Activated CD4-positive, alpha-beta memory T cell treated with anti-CD3 and anti-CD28 coated beads for 36 hours (primary cell): ENCODE measurements at regions not wholly inside any gene's neighbourhood (a gene's known extent, or its start where the extent isn't known, plus 50 kb on each side); places are given as distances from the start of the nearest gene placed in this dataset.

Experiments
- CTCF ChIA-PET: fragments of 350-600 bp; sonication (Branson Sonifier 250); formaldehyde crosslinking; loops from one replicate; lab custom pipeline; 2021; ENCODE audit warnings: antibody characterized with exemption, inconsistent platforms; lab: Charles Lee
- POLR2A ChIA-PET: fragments of 350-600 bp; sonication (Branson Sonifier 250); formaldehyde crosslinking; loops from one replicate; lab custom pipeline; 2021; ENCODE audit warnings: antibody characterized with exemption; lab: Charles Lee
- DNase-seq: peaks from one replicate; pipeline ENCODE4 v3.0.0-alpha.2; 2020
- H3K27ac Mint-ChIP-seq: one replicate; pipeline ENCODE4 v1.8.0; 2021; ENCODE audit warnings: mixed read lengths
- H3K27me3 Mint-ChIP-seq: one replicate; pipeline ENCODE4 v1.8.0; 2021; ENCODE audit warnings: mixed read lengths
- H3K36me3 Mint-ChIP-seq: one replicate; pipeline ENCODE4 v1.8.0; 2021; ENCODE audit warnings: mixed read lengths
- H3K4me1 Mint-ChIP-seq: one replicate; pipeline ENCODE4 v1.8.0; 2021; ENCODE audit warnings: low read depth, mixed read lengths
- H3K4me3 Mint-ChIP-seq: one replicate; pipeline ENCODE4 v1.8.0; 2021; ENCODE audit warnings: mild to moderate bottlenecking, mixed read lengths
- H3K9me3 Mint-ChIP-seq: one replicate; pipeline ENCODE4 v1.8.0; 2021; ENCODE audit warnings: mixed read lengths
- intact Hi-C: fragments of 100-400 bp; cut with micrococcal nuclease; formaldehyde crosslinking; loops from one replicate; pipeline ENCODE4 v1.15.1; 2023

DNA sequence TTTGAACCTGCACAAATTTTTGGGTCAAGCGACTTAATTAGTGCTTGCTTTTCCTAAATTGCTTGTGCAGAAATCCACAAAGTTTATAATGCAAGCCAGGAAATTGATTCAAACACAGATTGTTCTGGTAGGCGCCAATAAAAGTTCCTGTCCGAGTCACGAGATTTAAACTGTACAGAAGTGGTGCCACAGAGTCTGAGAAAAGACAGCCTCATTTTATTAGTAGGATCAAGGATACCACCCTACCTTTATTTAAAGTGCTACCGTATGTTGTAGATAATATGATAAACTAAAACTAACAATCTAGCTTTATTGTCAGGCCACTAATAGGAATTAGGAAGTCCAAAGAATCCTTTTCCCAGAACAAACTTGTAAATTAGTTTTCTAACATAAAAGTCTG, 696.7 kb downstream of the TNS3 start:
- intact Hi-C loops, result no loop called here
- Mint-ChIP-seq H3K36me3 (no peaks in the 10 kb centered on the region), H3K4me3 (no peak overlapping the region), H3K27ac (no peak overlapping the region), H3K4me1 (no peaks in the 10 kb centered on the region), H3K9me3 (peaks cover 13% of the 10 kb centered on the region), H3K27me3 (no peaks in the 10 kb centered on the region)
- POLR2A ChIA-PET, result no interaction called here
- CTCF ChIA-PET, result no interaction called here
- DNase-seq, result no peak

DNA sequence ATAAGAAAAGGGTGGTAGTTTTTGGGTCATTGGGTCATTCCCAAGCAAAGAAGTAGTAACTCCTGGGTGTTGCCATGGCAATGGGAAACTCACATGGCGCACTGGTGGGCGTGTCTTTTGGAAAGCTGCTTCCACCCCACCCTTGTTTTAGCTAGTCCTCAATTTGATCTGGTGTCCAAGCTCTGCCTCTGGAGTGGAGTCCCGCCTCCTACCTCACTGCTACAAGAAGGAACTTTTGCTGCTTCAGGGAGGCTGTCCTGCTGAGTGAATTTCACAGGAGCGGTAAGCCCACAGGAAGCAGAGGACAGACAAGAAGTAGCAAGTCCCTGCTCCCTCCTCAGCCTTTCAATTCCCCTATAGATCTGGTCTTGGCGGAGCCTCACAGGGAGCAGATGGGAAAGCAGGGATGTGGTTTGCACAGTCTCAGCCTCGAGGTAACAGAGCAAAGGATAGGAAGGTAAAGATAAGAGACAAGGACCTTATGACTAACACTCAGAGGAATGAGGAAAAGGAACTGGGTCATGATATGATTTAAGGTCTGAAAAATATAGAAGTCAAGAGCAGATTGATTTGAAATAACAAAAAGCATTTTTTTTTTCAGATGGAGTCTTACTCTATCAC, 700.3 kb downstream of the TNS3 start:
- intact Hi-C loops, result no loop called here
- no peak overlapping the region for H3K4me3 Mint-ChIP-seq
- peaks cover 9% of the 10 kb centered on the region for H3K9me3 Mint-ChIP-seq
- no peaks in the 10 kb centered on the region for H3K4me1 Mint-ChIP-seq
- no peak overlapping the region for H3K27ac Mint-ChIP-seq
- ChIA-PET CTCF (no interaction called here), POLR2A (no interaction called here)
- H3K27me3 Mint-ChIP-seq, result no peaks in the 10 kb centered on the region
- no peaks in the 10 kb centered on the region for H3K36me3 Mint-ChIP-seq
- no peak for DNase-seq

DNA sequence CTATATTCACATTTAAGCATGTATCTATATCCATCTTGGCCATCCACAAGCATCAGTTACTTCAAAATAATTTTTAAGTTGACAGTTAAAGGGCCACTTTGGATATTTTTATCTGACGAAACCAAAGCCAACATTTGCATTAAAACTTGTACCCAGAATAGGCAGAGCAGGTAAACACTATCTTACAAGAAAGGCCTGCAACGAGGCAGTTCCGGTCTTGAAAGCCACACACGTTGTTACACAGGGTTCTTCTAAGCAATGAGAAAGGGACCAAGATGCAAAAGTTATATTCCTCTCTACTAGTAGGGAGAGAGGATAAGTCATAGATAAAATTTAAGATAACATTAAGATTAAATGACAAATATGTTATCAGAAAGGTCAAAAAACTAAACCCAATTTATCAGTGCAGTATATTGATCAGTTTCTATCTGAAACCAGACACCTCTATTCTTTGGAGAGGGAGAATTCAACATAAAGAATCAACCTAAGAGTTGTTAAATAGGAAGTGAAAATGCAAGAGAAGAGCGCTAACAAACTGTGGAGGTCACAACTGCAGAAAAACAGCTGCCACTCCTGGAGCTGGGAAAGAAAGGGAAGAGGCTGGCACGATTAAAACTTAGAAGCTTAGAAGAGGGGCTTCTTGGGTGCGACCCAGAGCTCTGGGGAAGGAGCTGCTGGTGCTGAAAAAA, 701.3 kb downstream of the TNS3 start:
- POLR2A ChIA-PET, result no interaction called here
- Mint-ChIP-seq H3K4me3 (no peak overlapping the region), H3K36me3 (no peaks in the 10 kb centered on the region), H3K27ac (no peak overlapping the region), H3K9me3 (peaks cover 5% of the 10 kb centered on the region), H3K27me3 (no peaks in the 10 kb centered on the region), H3K4me1 (no peaks in the 10 kb centered on the region)
- CTCF ChIA-PET, result no interaction called here
- intact Hi-C loops, result no loop called here
- DNase-seq, result no peak

DNA sequence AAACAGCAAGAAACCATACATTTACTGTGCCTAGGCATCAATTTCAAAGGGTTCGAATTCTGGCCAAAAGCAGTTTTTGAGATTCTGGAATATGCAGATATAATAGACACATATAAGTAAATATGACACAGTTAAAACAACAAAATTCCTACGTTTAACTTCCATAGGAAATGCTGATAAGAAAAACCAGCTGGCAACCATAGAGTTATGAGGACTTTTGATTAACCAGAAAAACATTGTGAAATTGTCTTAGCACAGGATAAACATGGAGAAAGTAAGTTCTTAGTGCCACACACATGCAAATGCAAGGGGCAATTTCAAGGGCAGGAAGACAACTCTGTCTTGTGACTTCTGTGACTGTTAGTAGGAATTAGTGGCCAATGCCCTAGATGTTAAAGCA, 702.1 kb downstream of the TNS3 start:
- Mint-ChIP-seq H3K4me3 (no peak overlapping the region), H3K4me1 (no peaks in the 10 kb centered on the region), H3K27ac (no peak overlapping the region), H3K36me3 (no peaks in the 10 kb centered on the region), H3K27me3 (no peaks in the 10 kb centered on the region), H3K9me3 (peaks cover 5% of the 10 kb centered on the region)
- DNase-seq, result no peak
- CTCF ChIA-PET, result no interaction called here
- POLR2A ChIA-PET, result no interaction called here
- intact Hi-C loops, result no loop called here

DNA sequence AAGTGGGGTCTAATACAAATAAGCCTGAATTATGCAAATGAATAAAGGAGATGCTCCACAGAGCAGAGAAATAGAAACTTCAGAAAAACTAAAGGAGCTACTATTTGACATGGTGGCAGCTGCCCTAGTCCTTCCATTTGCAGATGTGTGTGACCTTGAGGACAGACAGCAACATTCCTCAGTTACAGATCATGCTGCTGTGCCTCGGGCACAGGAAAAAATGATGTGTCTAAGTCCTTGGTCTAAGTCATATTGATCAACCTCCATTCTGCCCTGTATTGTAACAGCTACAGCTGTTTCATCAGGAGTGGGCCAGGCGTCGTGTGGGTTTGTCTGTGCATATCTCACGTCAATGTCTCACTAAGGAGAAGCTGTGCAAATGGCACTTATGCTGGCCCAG, 710.4 kb downstream of the TNS3 start:
- DNase-seq, result no peak
- ChIA-PET CTCF (no interaction called here), POLR2A (no interaction called here)
- Mint-ChIP-seq H3K4me1 (no peaks in the 10 kb centered on the region), H3K27me3 (no peaks in the 10 kb centered on the region), H3K9me3 (no peaks in the 10 kb centered on the region), H3K4me3 (no peak overlapping the region), H3K36me3 (no peaks in the 10 kb centered on the region), H3K27ac (no peak overlapping the region)
- intact Hi-C loops, result no loop called here

DNA sequence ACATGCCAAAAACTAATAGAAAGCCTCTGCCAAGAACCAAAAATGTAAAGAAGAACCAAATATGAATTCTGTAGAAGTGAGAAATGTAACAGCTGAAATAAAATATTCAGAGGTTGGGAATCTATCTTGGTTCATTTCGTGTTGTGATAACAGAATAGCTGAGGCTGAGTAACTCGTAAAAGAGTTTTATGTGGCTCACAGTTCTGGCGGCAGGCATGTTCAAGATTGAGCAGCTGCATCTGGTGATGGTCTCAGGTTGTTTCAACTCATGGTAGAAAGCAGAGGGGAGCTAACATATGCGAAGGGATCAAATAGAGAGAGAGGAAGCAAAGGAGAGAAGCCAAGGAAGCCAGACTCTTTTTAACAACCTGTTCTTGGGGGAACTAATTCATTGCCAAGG, 717.2 kb downstream of the TNS3 start:
- H3K27me3 Mint-ChIP-seq, result no peaks in the 10 kb centered on the region
- no peaks in the 10 kb centered on the region for H3K4me1 Mint-ChIP-seq
- peaks cover 6% of the 10 kb centered on the region for H3K9me3 Mint-ChIP-seq
- DNase-seq, result no peak
- ChIA-PET POLR2A (no interaction called here), CTCF (no interaction called here)
- intact Hi-C loops, result no loop called here
- H3K36me3 Mint-ChIP-seq, result no peaks in the 10 kb centered on the region
- no peak overlapping the region for H3K4me3 Mint-ChIP-seq
- no peak overlapping the region for H3K27ac Mint-ChIP-seq

DNA sequence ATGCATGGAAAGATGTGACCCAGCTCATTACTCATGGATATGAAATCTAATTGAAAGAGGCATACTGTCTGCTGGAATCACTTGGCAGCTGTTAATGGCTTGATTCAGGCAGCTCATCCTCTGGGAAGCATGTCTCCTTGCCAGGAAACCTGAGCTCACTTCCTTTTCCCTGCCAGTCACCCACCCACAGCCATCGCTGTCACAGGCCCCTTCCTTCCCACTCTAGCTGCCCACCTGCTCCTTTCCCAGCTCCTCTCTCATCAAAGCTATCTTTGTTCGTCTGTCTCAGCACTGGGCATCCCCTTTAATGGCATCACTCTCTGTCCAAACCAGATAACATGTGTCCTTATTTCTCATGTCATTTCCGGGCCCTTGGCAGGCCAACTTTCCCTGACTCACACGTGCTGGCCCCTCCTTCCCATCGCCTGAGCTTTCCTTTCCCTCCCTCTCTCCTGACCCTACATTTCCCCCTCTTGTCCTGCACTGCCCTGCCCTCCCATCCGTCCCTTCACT, 721.9 kb downstream of the TNS3 start:
- Mint-ChIP-seq H3K27me3 (no peaks in the 10 kb centered on the region), H3K4me3 (no peak overlapping the region), H3K27ac (no peak overlapping the region), H3K36me3 (no peaks in the 10 kb centered on the region), H3K4me1 (no peaks in the 10 kb centered on the region), H3K9me3 (peaks cover 17% of the 10 kb centered on the region)
- CTCF ChIA-PET, result no interaction called here
- POLR2A ChIA-PET, result no interaction called here
- DNase-seq, result no peak
- intact Hi-C loops, result no loop called here

DNA sequence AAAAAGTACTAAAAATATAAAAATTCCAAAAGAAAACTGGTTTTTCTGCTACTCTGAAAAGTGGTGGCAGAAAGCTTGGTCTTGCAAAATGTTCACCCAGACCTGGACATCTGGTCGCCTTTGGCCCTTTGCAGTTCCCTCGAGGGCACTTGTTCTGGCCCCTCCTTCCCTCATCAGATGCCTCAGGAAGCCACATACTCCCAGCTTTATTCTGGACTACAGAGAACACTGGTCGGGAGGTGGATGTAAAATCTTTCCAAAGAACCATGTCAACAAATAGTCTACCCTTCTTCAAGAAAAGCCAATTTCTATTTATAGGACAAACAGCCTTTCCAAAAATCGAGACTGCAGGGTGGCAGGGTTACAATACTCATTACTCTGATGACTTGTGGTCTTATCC, 726.1 kb downstream of the TNS3 start:
- ChIA-PET POLR2A (no interaction called here), CTCF (no interaction called here)
- Mint-ChIP-seq H3K27ac (no peak overlapping the region), H3K27me3 (no peaks in the 10 kb centered on the region), H3K9me3 (peaks cover 17% of the 10 kb centered on the region), H3K36me3 (no peaks in the 10 kb centered on the region), H3K4me3 (no peak overlapping the region), H3K4me1 (no peaks in the 10 kb centered on the region)
- no peak for DNase-seq
- intact Hi-C loops, result no loop called here

DNA sequence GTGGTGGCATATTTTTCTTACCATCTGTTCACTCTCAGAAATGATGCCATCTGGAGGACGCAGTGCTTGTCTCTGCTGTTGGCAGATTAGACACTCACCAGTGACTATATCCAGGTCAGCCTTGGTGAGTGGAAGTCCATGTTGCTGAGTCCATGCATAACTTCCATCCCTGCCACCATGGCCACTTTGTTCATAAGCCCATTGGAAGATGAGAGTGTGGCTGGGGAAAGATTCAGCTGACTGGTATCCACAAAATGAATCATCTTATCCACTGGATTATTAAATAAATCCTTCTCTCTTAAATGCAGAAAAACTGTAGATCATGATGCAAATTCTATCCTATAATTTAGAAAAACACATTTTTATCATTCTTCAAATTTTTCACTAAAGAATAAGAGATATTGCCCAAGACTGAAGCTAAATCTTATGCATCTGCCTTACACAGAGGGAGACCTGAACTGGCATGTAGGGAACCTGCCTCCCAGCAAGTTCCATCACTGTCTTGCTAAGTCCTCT, 726.9 kb downstream of the TNS3 start:
- no peak for DNase-seq
- ChIA-PET CTCF (no interaction called here), POLR2A (no interaction called here)
- intact Hi-C loops, result no loop called here
- H3K9me3 Mint-ChIP-seq, result peaks cover 20% of the 10 kb centered on the region
- H3K4me3 Mint-ChIP-seq, result no peak overlapping the region
- H3K4me1 Mint-ChIP-seq, result no peaks in the 10 kb centered on the region
- H3K27me3 Mint-ChIP-seq, result no peaks in the 10 kb centered on the region
- H3K36me3 Mint-ChIP-seq, result no peaks in the 10 kb centered on the region
- H3K27ac Mint-ChIP-seq, result no peak overlapping the region

DNA sequence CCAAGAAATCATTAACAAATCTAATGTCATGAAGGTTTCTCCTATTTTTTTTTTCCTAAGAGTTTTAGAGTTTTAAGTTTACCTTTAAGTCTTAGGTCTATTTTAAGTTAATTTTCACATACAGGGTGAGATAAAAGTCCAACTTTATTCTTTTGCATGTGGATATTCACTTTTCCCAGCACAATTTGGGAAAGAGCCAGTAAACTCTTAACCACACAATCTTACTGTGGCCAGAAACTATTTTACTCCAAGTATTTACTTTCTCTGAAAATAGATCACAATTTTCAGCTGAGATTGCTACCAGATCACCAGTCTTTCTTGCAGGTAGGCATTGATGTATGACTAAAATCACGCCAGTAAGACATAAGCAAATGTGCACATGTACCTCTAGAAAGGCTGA, 728.5 kb downstream of the TNS3 start:
- ChIA-PET POLR2A (no interaction called here), CTCF (no interaction called here)
- Mint-ChIP-seq H3K9me3 (peaks cover 17% of the 10 kb centered on the region), H3K27me3 (no peaks in the 10 kb centered on the region), H3K36me3 (no peaks in the 10 kb centered on the region), H3K27ac (no peak overlapping the region), H3K4me3 (no peak overlapping the region), H3K4me1 (no peaks in the 10 kb centered on the region)
- intact Hi-C loops, result no loop called here
- no peak for DNase-seq

DNA sequence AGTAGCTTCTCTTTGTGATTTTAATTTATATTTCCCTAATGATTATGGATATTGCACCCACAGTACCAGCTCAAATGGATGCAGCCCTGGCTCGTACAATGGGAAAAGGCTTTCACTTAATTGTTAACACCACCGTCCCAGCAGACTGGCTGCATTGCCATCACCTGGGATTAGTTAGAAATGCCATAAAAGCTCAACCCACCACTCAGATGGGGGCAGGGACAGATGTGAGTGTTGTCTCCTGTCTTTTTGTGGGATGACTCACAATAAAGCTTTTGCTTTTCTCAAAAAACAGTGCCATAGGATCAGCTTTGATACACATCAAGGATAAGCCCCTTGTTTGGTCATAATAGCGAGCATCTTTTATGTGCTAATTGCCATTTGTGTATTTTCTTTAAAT, 729.1 kb downstream of the TNS3 start:
- no peaks in the 10 kb centered on the region for H3K4me1 Mint-ChIP-seq
- no peak for DNase-seq
- intact Hi-C loops, result no loop called here
- H3K9me3 Mint-ChIP-seq, result peaks cover 15% of the 10 kb centered on the region
- H3K27me3 Mint-ChIP-seq, result no peaks in the 10 kb centered on the region
- ChIA-PET CTCF (no interaction called here), POLR2A (no interaction called here)
- H3K36me3 Mint-ChIP-seq, result no peaks in the 10 kb centered on the region
- H3K4me3 Mint-ChIP-seq, result no peak overlapping the region
- H3K27ac Mint-ChIP-seq, result no peak overlapping the region

DNA sequence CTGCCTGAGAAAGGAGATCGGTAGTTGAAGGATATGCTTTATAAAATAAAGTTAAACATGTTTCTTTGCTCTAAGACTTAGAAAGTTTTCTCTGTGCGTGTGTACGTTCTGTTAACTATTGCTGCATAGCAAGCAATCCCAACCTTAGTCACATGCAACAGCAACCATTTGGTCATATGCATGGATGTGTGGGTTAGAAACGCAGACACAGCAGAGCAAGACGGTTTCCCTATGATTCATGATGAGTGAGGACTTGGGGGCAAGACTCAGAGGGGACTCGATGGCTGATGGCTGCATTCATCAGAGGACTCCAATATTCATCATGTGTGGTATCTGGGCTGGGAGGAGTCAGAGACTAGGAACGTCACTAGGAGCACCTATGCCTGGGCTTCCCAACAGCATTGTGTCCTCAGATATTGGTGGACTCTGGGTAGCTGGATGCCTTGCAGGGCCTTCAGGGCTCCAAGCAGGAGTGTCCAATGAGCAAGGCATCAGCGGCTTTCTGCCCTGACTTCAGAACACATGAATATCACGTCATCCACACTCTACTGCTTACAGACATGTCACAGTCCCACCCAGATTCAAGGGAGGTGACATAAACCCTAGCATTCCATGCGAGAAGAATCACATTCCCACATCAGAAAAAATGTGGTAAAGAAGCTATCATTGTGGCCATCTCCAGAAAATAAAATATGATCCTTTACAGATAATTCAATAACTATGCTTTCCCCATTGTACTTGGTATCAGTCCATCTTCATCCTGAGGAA, 731.2 kb downstream of the TNS3 start:
- POLR2A ChIA-PET, result no interaction called here
- DNase-seq, result no peak

More for the DNA sequence above, 731.2 kb downstream of the TNS3 start:
- Mint-ChIP-seq H3K27ac (no peak overlapping the region), H3K4me3 (no peak overlapping the region), H3K27me3 (no peaks in the 10 kb centered on the region), H3K4me1 (no peaks in the 10 kb centered on the region), H3K36me3 (no peaks in the 10 kb centered on the region), H3K9me3 (peaks cover 17% of the 10 kb centered on the region)
- CTCF ChIA-PET, result interaction anchor here (0.8 kb wide), 1 partner anchor 61 kb away, joined by 4 read pairs; no protein-coding TSS in a partner anchor
- intact Hi-C loops, result no loop called here
